HCT116 (cell line): ENCODE measurements at regions not wholly inside any gene's neighbourhood (a gene's known extent, or its start where the extent isn't known, plus 50 kb on each side); places are given as distances from the start of the nearest gene placed in this dataset.

Experiments used
- ATAC-seq: fragments of 200-7000 bp; cut with Tn5 transposase; 2 replicates; pipeline ENCODE4 v1.9.1; 2020; ENCODE audit warnings: mild to moderate bottlenecking, moderate library complexity
- BruUV-seq: library from RNA; stranded (reverse); fragments of 400-500 nt; replicated peaks from 2 replicates; lab custom pipeline; 2021; lab: Mats Ljungman, UMichigan
- CTCF ChIA-PET: fragments of 300-600 bp; sonication (Branson Sonifier 250); formaldehyde crosslinking; loops from one replicate; lab custom pipeline; 2021; ENCODE audit warnings: antibody characterized with exemption; lab: Charles Lee
- POLR2A ChIA-PET: fragments of 300-600, 350-600 bp; sonication (Branson Sonifier 250); formaldehyde crosslinking; loops from one replicate; lab custom pipeline; 2021; ENCODE audit warnings: antibody characterized with exemption; lab: Charles Lee
- RAD21 ChIA-PET, 2 experiments: fragments of 300-600 bp; sonication (Branson Sonifier 250); formaldehyde crosslinking; loops; one replicate each; lab custom pipeline; 2023; ENCODE audit warnings: low total read pairs in 2 of 2; ENCODE audit not compliant: uncharacterized antibody in 2 of 2, unreplicated experiment in 2 of 2, low non-redundant PET in 1 of 2; lab: Charles Lee
- DNase-seq: peaks from one replicate; pipeline ENCODE4 v3.0.0-alpha.2; 2010; ENCODE audit warnings: low read depth, low spot score
- H2AFZ ChIP-seq: fragments of 200-600 bp; shearing (Covaris generic), sonication (generic); 2 replicates; pipeline ENCODE4 v1.6.1; 2017; ENCODE audit warnings: low read depth, mixed run types, mixed read lengths, antibody characterized with exemption, low read length; ENCODE audit not compliant: poor library complexity, severe bottlenecking
- H3K27ac ChIP-seq: 2 replicates; pipeline ENCODE4 v1.5.1; 2012; ENCODE audit warnings: low read depth, low read length
- H3K27me3 ChIP-seq: fragments of 200-600 bp; sonication (generic); 2 replicates; pipeline ENCODE4 v1.6.1; 2016; ENCODE audit warnings: mixed run types, low read length, mixed read lengths; ENCODE audit not compliant: insufficient read depth
- H3K36me3 ChIP-seq, 2 experiments: fragments of 200-500 bp in 1 of 2; fragments of 200-600 bp in 1 of 2; sonication (Bioruptor generic) in 1 of 2; sonication (generic) in 1 of 2; 2 replicates each; pipeline versions ENCODE4 v1.5.1 to v1.6.1; 2014 to 2016; ENCODE audit warnings: low read length in 2 of 2, inconsistent platforms in 1 of 2, mixed read lengths in 1 of 2, mixed run types in 1 of 2; ENCODE audit not compliant: insufficient read depth in 2 of 2, control insufficient read depth in 1 of 2
- H3K4me1 ChIP-seq, 2 experiments: fragments of 200-600 bp in 1 of 2; sonication (generic) in 1 of 2; 2 replicates each; pipeline versions ENCODE4 v1.5.1 to v1.6.1; 2012 to 2017; ENCODE audit warnings: low read length in 2 of 2, inconsistent platforms in 1 of 2, mild to moderate bottlenecking in 1 of 2, mixed read lengths in 1 of 2, mixed run types in 1 of 2, moderate library complexity in 1 of 2; ENCODE audit not compliant: insufficient read depth in 2 of 2, control insufficient read depth in 1 of 2
- H3K4me2 ChIP-seq: fragments of 200-600 bp; sonication (generic); 2 replicates; pipeline ENCODE4 v1.6.1; 2017; ENCODE audit warnings: mixed run types, low read length, mixed read lengths
- H3K4me3 ChIP-seq, 2 experiments: fragments of 200-600 bp in 1 of 2; sonication (generic) in 1 of 2; replicated peaks in 1 of 2; 2 replicates each; pipeline ENCODE4 v1.5.1; 2011 to 2016; ENCODE audit warnings: low read length in 2 of 2, control low read depth in 1 of 2, low read depth in 1 of 2, mild to moderate bottlenecking in 1 of 2, mixed read lengths in 1 of 2, mixed run types in 1 of 2
- H3K79me2 ChIP-seq: fragments of 200-600 bp; sonication (generic); 2 replicates; pipeline ENCODE4 v1.6.1; 2017; ENCODE audit warnings: mild to moderate bottlenecking, mixed run types, low read length, moderate library complexity, mixed read lengths; ENCODE audit not compliant: insufficient read depth
- H3K9ac ChIP-seq: fragments of 200-600 bp; sonication (generic); 2 replicates; pipeline ENCODE4 v1.6.1; 2016; ENCODE audit warnings: low read length, mixed read lengths
- H3K9me2 ChIP-seq: fragments of 200-600 bp; sonication (generic), shearing (Covaris generic); 2 replicates; pipeline ENCODE4 v1.6.1; 2017; ENCODE audit warnings: mixed run types, mild to moderate bottlenecking, moderate library complexity; ENCODE audit not compliant: insufficient read depth
- H3K9me3 ChIP-seq, 2 experiments: fragments of 200-500 bp in 1 of 2; fragments of 200-600 bp in 1 of 2; sonication (Bioruptor generic) in 1 of 2; sonication (generic) in 1 of 2; 2 replicates each; pipeline ENCODE4 v1.6.1; 2014 to 2017; ENCODE audit warnings: low read length in 2 of 2, mixed read lengths in 2 of 2, inconsistent platforms in 1 of 2, low read depth in 1 of 2, mild to moderate bottlenecking in 1 of 2, mixed run types in 1 of 2, moderate library complexity in 1 of 2; ENCODE audit not compliant: control insufficient read depth in 1 of 2, insufficient read depth in 1 of 2
- H4K20me1 ChIP-seq: fragments of 200-600 bp; sonication (generic), shearing (Covaris generic); 2 replicates; pipeline ENCODE4 v1.6.1; 2017; ENCODE audit warnings: mixed run types, mild to moderate bottlenecking, moderate library complexity; ENCODE audit not compliant: insufficient read depth
- FOSL1 ChIP-seq: IDR thresholded peaks from 2 replicates; pipeline ENCODE4 v1.6.1; 2012; ENCODE audit warnings: low read depth
- POLR2A ChIP-seq: IDR thresholded peaks from 2 replicates; pipeline ENCODE4 v1.7.0; 2011; ENCODE audit warnings: borderline replicate concordance; ENCODE audit not compliant: insufficient read depth, insufficient read length; ENCODE audit errors: extremely low read depth
- REST ChIP-seq: IDR thresholded peaks from 2 replicates; pipeline ENCODE4 v1.6.1; 2012; ENCODE audit warnings: low read depth
- TCF7L2 ChIP-seq: IDR thresholded peaks from 2 replicates; pipeline ENCODE4 v1.7.0; 2011; ENCODE audit warnings: borderline replicate concordance, inconsistent platforms; ENCODE audit not compliant: insufficient read depth, insufficient read length; ENCODE audit errors: extremely low read depth
- ZBTB33 ChIP-seq: IDR thresholded peaks from 2 replicates; pipeline ENCODE4 v1.6.1; 2011; ENCODE audit warnings: mild to moderate bottlenecking, low read length, moderate library complexity; ENCODE audit not compliant: insufficient replicate concordance; ENCODE audit errors: extremely low read depth
- ZFX ChIP-seq: fragments of 450-650 bp; IDR thresholded peaks from 2 replicates; pipeline ENCODE4 v1.6.1; 2017
- intact Hi-C: fragments of 100-400 bp; cut with micrococcal nuclease; formaldehyde crosslinking; loops from 2 replicates; pipeline ENCODE4 v1.10.0; 2022

DNA sequence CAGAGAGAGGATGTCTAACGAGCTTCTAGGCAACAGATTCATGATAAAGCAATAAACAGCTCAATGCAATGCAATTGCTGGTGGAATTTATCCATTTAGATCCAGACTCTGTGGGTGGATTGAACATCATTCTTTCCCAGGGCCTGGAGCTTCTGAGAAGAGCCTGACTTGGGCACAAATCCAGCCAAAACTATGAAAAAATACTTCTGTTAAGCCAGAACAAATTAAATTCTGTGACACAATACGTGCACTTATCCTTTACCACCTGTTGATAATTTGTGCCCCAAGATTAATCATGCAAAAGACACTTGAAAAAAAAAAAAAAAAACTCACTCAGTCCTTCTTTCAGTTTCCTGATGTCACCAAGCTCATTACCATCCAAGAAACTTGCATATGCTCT lies 446.0 kb upstream of the DCN start:
- Histone ChIP-seq H3K4me2 (no peak overlapping the region), H3K79me2 (no peaks in the 10 kb centered on the region), H3K4me3 (no peak overlapping the region), H3K9me2 (no peaks in the 10 kb centered on the region), H3K4me1 (no peaks in the 10 kb centered on the region), H3K9me3 (no peaks in the 10 kb centered on the region), H4K20me1 (no peaks in the 10 kb centered on the region), H3K9ac (no peak overlapping the region), H3K27me3 (no peaks in the 10 kb centered on the region), H3K27ac (no peak overlapping the region), H3K36me3 (no peaks in the 10 kb centered on the region), H2AFZ (no peak overlapping the region)
- ATAC-seq (no peak), DNase-seq (no peak)
- CTCF ChIA-PET = no interaction called here
- RAD21 ChIA-PET = no interaction called here
- POLR2A ChIA-PET = no interaction called here
- intact Hi-C loops = no loop called here
- BruUV-seq = no TSS peak
- no peak for TF ChIP-seq POLR2A
- TF ChIP-seq REST = no peak
- no peak for TF ChIP-seq ZFX
- no peak for TF ChIP-seq ZBTB33
- no peak for TF ChIP-seq TCF7L2
- TF ChIP-seq FOSL1 = no peak
